Rectal smooth muscle tissue (tissue), 1 donor: ENCODE measurements at regions not wholly inside any gene's neighbourhood (a gene's known extent, or its start where the extent isn't known, plus 50 kb on each side); places are given as distances from the start of the nearest gene placed in this dataset.

Experiments used
- H3K27ac ChIP-seq: one replicate; pipeline ENCODE4 v1.7.0; 2013; ENCODE audit warnings: low read depth, low read length, inconsistent platforms
- H3K27me3 ChIP-seq: one replicate; pipeline ENCODE4 v1.7.0; 2013; ENCODE audit warnings: low read length; ENCODE audit not compliant: control insufficient read depth, insufficient read depth
- H3K36me3 ChIP-seq: one replicate; pipeline ENCODE4 v1.7.0; 2013; ENCODE audit warnings: low read length; ENCODE audit not compliant: control insufficient read depth, insufficient read depth
- H3K4me1 ChIP-seq: one replicate; pipeline ENCODE4 v1.7.0; 2013; ENCODE audit warnings: low read length; ENCODE audit not compliant: control insufficient read depth, insufficient read depth
- H3K4me3 ChIP-seq: one replicate; pipeline ENCODE4 v1.7.0; 2013; ENCODE audit warnings: low read length
- H3K9ac ChIP-seq: one replicate; pipeline ENCODE4 v1.7.0; 2013; ENCODE audit warnings: low read length

- Histone ChIP-seq H3K27me3 (no peaks in the 10 kb centered on the region), H3K4me1 (no peaks in the 10 kb centered on the region), H3K9ac (no peak overlapping the region), H3K4me3 (no peak overlapping the region), H3K27ac (no peak overlapping the region), H3K36me3 (no peaks in the 10 kb centered on the region)
These were observed 364.1 kb downstream of the EFNA5 start for GRCh38 chr5:107306594-107306993.

- Histone ChIP-seq H3K4me1 (no peaks in the 10 kb centered on the region), H3K27me3 (no peaks in the 10 kb centered on the region), H3K9ac (no peak overlapping the region), H3K36me3 (no peaks in the 10 kb centered on the region), H3K27ac (no peak overlapping the region), H3K4me3 (no peak overlapping the region)
These were observed 364.7 kb downstream of the EFNA5 start for GRCh38 chr5:107306002-107306401.

- Histone ChIP-seq H3K9ac (no peak overlapping the region), H3K27ac (no peak overlapping the region), H3K27me3 (no peaks in the 10 kb centered on the region), H3K4me1 (no peaks in the 10 kb centered on the region), H3K4me3 (no peak overlapping the region), H3K36me3 (no peaks in the 10 kb centered on the region)
These were observed 366.1 kb downstream of the EFNA5 start for GRCh38 chr5:107304684-107305083.

- no peak overlapping the region for H3K9ac ChIP-seq
- no peaks in the 10 kb centered on the region for H3K4me1 ChIP-seq
- no peak overlapping the region for H3K27ac ChIP-seq
- H3K4me3 ChIP-seq, result no peak overlapping the region
- no peaks in the 10 kb centered on the region for H3K36me3 ChIP-seq
- no peaks in the 10 kb centered on the region for H3K27me3 ChIP-seq
These were observed 367.4 kb downstream of the EFNA5 start for GRCh38 chr5:107303171-107303968.

- Histone ChIP-seq H3K36me3 (no peaks in the 10 kb centered on the region), H3K27me3 (no peaks in the 10 kb centered on the region), H3K9ac (no peak overlapping the region), H3K4me1 (no peaks in the 10 kb centered on the region), H3K4me3 (no peak overlapping the region), H3K27ac (no peak overlapping the region)
These were observed 368.3 kb downstream of the EFNA5 start for GRCh38 chr5:107302441-107302840.

GRCh38 chr5:107301999-107302398 lies 368.7 kb downstream of the EFNA5 start:
- no peak overlapping the region for H3K27ac ChIP-seq
- no peaks in the 10 kb centered on the region for H3K4me1 ChIP-seq
- H3K4me3 ChIP-seq, result no peak overlapping the region
- H3K9ac ChIP-seq, result no peak overlapping the region
- H3K36me3 ChIP-seq, result no peaks in the 10 kb centered on the region
- H3K27me3 ChIP-seq, result no peaks in the 10 kb centered on the region

GRCh38 chr5:107300721-107301327 lies 369.9 kb downstream of the EFNA5 start:
- Histone ChIP-seq H3K9ac (no peak overlapping the region), H3K4me3 (no peak overlapping the region), H3K4me1 (no peaks in the 10 kb centered on the region), H3K36me3 (no peaks in the 10 kb centered on the region), H3K27me3 (no peaks in the 10 kb centered on the region), H3K27ac (no peak overlapping the region)

- Histone ChIP-seq H3K36me3 (no peaks in the 10 kb centered on the region), H3K27ac (no peak overlapping the region), H3K9ac (no peak overlapping the region), H3K27me3 (no peaks in the 10 kb centered on the region), H3K4me3 (no peak overlapping the region), H3K4me1 (no peaks in the 10 kb centered on the region)
These were observed 374.2 kb downstream of the EFNA5 start for GRCh38 chr5:107296572-107296971.

GRCh38 chr5:107295914-107296313 lies 374.8 kb downstream of the EFNA5 start:
- Histone ChIP-seq H3K9ac (no peak overlapping the region), H3K4me3 (no peak overlapping the region), H3K27ac (no peak overlapping the region), H3K36me3 (no peaks in the 10 kb centered on the region), H3K27me3 (no peaks in the 10 kb centered on the region), H3K4me1 (no peaks in the 10 kb centered on the region)

- H3K27me3 ChIP-seq, result no peaks in the 10 kb centered on the region
- no peaks in the 10 kb centered on the region for H3K4me1 ChIP-seq
- no peak overlapping the region for H3K27ac ChIP-seq
- H3K4me3 ChIP-seq, result no peak overlapping the region
- no peaks in the 10 kb centered on the region for H3K36me3 ChIP-seq
- no peak overlapping the region for H3K9ac ChIP-seq
These were observed 376.1 kb downstream of the EFNA5 start for GRCh38 chr5:107294669-107295068.

- H3K4me3 ChIP-seq, result no peak overlapping the region
- H3K4me1 ChIP-seq, result no peaks in the 10 kb centered on the region
- no peaks in the 10 kb centered on the region for H3K27me3 ChIP-seq
- no peak overlapping the region for H3K9ac ChIP-seq
- no peaks in the 10 kb centered on the region for H3K36me3 ChIP-seq
- no peak overlapping the region for H3K27ac ChIP-seq
These were observed 376.6 kb downstream of the EFNA5 start for GRCh38 chr5:107294211-107294550.

- Histone ChIP-seq H3K36me3 (no peaks in the 10 kb centered on the region), H3K27ac (no peak overlapping the region), H3K27me3 (no peaks in the 10 kb centered on the region), H3K4me3 (no peak overlapping the region), H3K4me1 (no peaks in the 10 kb centered on the region), H3K9ac (no peak overlapping the region)
These were observed 377.1 kb downstream of the EFNA5 start for GRCh38 chr5:107293541-107294210.
